Liver (tissue), 3 donors: ENCODE measurements at regions not wholly inside any gene's neighbourhood (a gene's known extent, or its start where the extent isn't known, plus 50 kb on each side); places are given as distances from the start of the nearest gene placed in this dataset.

Source experiments
- CTCF ChIP-seq: fragments of 150-350 bp; IDR thresholded peaks from 2 replicates; pipeline ENCODE4 v1.5.1; 2017; ENCODE audit warnings: improper control_type of control experiment, low read depth, low read length; ENCODE audit not compliant: missing input control
- JUND ChIP-seq, 2 donors: IDR thresholded peaks; 2 replicates each; pipeline ENCODE4 v1.6.1; 2016; ENCODE audit warnings: antibody characterized with exemption in 2 of 2
- SP1 ChIP-seq: IDR thresholded peaks from 2 replicates; pipeline ENCODE4 v1.6.1; 2018; ENCODE audit warnings: antibody characterized with exemption, mild to moderate bottlenecking
- TF ChIP-seq, protein P1 (sequence below): IDR thresholded peaks from 2 replicates; pipeline ENCODE4 v1.6.1; 2016; ENCODE audit warnings: antibody characterized with exemption
- TF ChIP-seq, protein P2 (sequence below): IDR thresholded peaks from 2 replicates; pipeline ENCODE4 v1.6.1; 2016; ENCODE audit warnings: antibody characterized with exemption
- TF ChIP-seq, protein P3 (sequence below): IDR thresholded peaks from 2 replicates; pipeline ENCODE4 v1.6.1; 2016; ENCODE audit warnings: antibody characterized with exemption
- donor health status: healthy.
- donor health status: healthy.

GRCh38 chr11:134482865-134483264 lies 70.8 kb upstream of the B3GAT1 start:
- TF ChIP-seq CTCF (no peak), JUND (IDR thresholded peaks at IDR 0.05) (no peak), SP1 (no peak)
- TF ChIP-seq, protein P1, sequence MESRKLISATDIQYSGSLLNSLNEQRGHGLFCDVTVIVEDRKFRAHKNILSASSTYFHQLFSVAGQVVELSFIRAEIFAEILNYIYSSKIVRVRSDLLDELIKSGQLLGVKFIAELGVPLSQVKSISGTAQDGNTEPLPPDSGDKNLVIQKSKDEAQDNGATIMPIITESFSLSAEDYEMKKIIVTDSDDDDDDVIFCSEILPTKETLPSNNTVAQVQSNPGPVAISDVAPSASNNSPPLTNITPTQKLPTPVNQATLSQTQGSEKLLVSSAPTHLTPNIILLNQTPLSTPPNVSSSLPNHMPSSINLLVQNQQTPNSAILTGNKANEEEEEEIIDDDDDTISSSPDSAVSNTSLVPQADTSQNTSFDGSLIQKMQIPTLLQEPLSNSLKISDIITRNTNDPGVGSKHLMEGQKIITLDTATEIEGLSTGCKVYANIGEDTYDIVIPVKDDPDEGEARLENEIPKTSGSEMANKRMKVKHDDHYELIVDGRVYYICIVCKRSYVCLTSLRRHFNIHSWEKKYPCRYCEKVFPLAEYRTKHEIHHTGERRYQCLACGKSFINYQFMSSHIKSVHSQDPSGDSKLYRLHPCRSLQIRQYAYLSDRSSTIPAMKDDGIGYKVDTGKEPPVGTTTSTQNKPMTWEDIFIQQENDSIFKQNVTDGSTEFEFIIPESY: no peak
- TF ChIP-seq, protein P2, sequence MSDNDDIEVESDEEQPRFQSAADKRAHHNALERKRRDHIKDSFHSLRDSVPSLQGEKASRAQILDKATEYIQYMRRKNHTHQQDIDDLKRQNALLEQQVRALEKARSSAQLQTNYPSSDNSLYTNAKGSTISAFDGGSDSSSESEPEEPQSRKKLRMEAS: no peak
- TF ChIP-seq, protein P3, sequence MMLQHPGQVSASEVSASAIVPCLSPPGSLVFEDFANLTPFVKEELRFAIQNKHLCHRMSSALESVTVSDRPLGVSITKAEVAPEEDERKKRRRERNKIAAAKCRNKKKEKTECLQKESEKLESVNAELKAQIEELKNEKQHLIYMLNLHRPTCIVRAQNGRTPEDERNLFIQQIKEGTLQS: no peak
